A549 (cell line): ENCODE measurements at regions not wholly inside any gene's neighbourhood (a gene's known extent, or its start where the extent isn't known, plus 50 kb on each side); places are given as distances from the start of the nearest gene placed in this dataset.

ENCODE experiments used
- ATAC-seq, 2 experiments: fragments of 200-7000 bp in 1 of 2; fragments of >200 bp in 1 of 2; cut with Nextera tagmentation in 1 of 2; cut with Tn5 transposase in 1 of 2; 3 replicates each; pipeline versions ENCODE4 v1.8.0 to v1.9.1; 2018 to 2020; ENCODE audit warnings: mild to moderate bottlenecking in 1 of 2, moderate library complexity in 1 of 2
- CTCF ChIA-PET: fragments of 300-600 bp; sonication (Branson Sonifier 250); formaldehyde crosslinking; extraction: SDS; loops from one replicate; lab custom pipeline; 2021; ENCODE audit warnings: antibody characterized with exemption, inconsistent platforms; lab: Yijun Ruan, JAX
- POLR2A ChIA-PET: fragments of 350-600 bp; formaldehyde crosslinking; extraction: SDS; loops from one replicate; lab custom pipeline; 2021; ENCODE audit warnings: antibody characterized with exemption, inconsistent platforms; lab: Yijun Ruan, JAX
- DNase-seq, 2 experiments: peaks; one replicate each; pipeline versions ENCODE4 v3.0.0 to v3.0.0-alpha.2; 2011 to 2016; ENCODE audit warnings: low read depth in 1 of 2, low spot score in 1 of 2
- FAIRE-seq: peaks from 2 replicates; lab custom pipeline; 2011; peaks lifted over from hg19 to GRCh38; lab: Jason Lieb, UNC
- H3K27ac ChIP-seq, 2 experiments: fragments of >200 bp; sonication (Bioruptor Twin); formaldehyde crosslinking; 3 replicates each; pipeline ENCODE4 v1.5.1; 2016 to 2017
- H3K4me1 ChIP-seq: fragments of >200 bp; sonication (Bioruptor Twin); formaldehyde crosslinking; 3 replicates; pipeline ENCODE4 v1.6.1; 2016
- H3K4me2 ChIP-seq: fragments of >200 bp; sonication (Bioruptor Twin); formaldehyde crosslinking; 3 replicates; pipeline ENCODE4 v1.6.1; 2016
- H3K4me3 ChIP-seq: fragments of >200 bp; sonication (Bioruptor Twin); formaldehyde crosslinking; 3 replicates; pipeline ENCODE4 v1.5.1; 2016
- H3K9me3 ChIP-seq: fragments of >200 bp; sonication (Bioruptor Twin); formaldehyde crosslinking; 3 replicates; pipeline ENCODE4 v1.6.1; 2016
- ATOH8 ChIP-seq: fragments of 250-450 bp; sonication (Bioruptor Pico); IDR thresholded peaks from 2 replicates; pipeline ENCODE4 v1.5.0; 2020; ENCODE audit warnings: low read depth, mild to moderate bottlenecking, moderate library complexity
- BCL3 ChIP-seq: fragments of >200 bp; sonication (Bioruptor Twin); formaldehyde crosslinking; IDR thresholded peaks from 3 replicates; pipeline ENCODE4 v1.6.1; 2016
- BHLHE40 ChIP-seq: IDR thresholded peaks from 2 replicates; pipeline ENCODE4 v1.6.1; 2012; ENCODE audit warnings: low read depth, low read length, inconsistent platforms
- CBX2 ChIP-seq: fragments of 200-600 bp; sonication (generic); IDR thresholded peaks from 2 replicates; pipeline ENCODE4 v1.6.1; 2016; ENCODE audit warnings: low read depth, mild to moderate bottlenecking, borderline replicate concordance
- CHD4 ChIP-seq: fragments of 200-600 bp; sonication (generic); IDR thresholded peaks from 2 replicates; pipeline ENCODE4 v1.6.1; 2016; ENCODE audit warnings: antibody characterized with exemption, mild to moderate bottlenecking, borderline replicate concordance
- CTCF ChIP-seq: fragments of >200 bp; sonication (Bioruptor Twin); formaldehyde crosslinking; IDR thresholded peaks from 3 replicates; pipeline ENCODE4 v1.5.1; 2016
- EP300 ChIP-seq, 2 experiments: fragments of >200 bp; sonication (Bioruptor Twin); formaldehyde crosslinking; IDR thresholded peaks; 2 replicates in 1 of 2; 3 replicates in 1 of 2; pipeline ENCODE4 v1.6.1; 2016 to 2017
- ESRRA ChIP-seq: fragments of 150-350 bp; IDR thresholded peaks from 2 replicates; pipeline ENCODE4 v1.6.1; 2014; ENCODE audit warnings: mild to moderate bottlenecking, low read length, borderline replicate concordance
- FOSL2 ChIP-seq, 2 experiments: fragments of 450-650 bp in 1 of 2; fragments of >200 bp in 1 of 2; sonication (Bioruptor Twin) in 1 of 2; formaldehyde crosslinking; IDR thresholded peaks; 2 replicates each; pipeline versions ENCODE4 v1.5.0 to v1.6.1; 2016 to 2020; ENCODE audit warnings: mild to moderate bottlenecking in 1 of 2, moderate library complexity in 1 of 2
- GATA3 ChIP-seq: IDR thresholded peaks from 2 replicates; pipeline ENCODE4 v1.6.1; 2012; ENCODE audit warnings: borderline replicate concordance
- HDAC2 ChIP-seq: fragments of 200-600 bp; sonication (generic); IDR thresholded peaks from 2 replicates; pipeline ENCODE4 v1.6.1; 2016
- HES2 ChIP-seq: fragments of >200 bp; sonication (Bioruptor Twin); formaldehyde crosslinking; IDR thresholded peaks from 2 replicates; pipeline ENCODE4 v1.6.1; 2016
- HEYL ChIP-seq: fragments of 250-450 bp; sonication (Bioruptor Pico); IDR thresholded peaks from 2 replicates; pipeline ENCODE4 v1.8.0; 2021; ENCODE audit warnings: mild to moderate bottlenecking, moderate library complexity
- HOXB5 ChIP-seq: fragments of 250-450 bp; sonication (Bioruptor Pico); IDR thresholded peaks from 2 replicates; pipeline ENCODE4 v1.5.0; 2020; ENCODE audit warnings: mild to moderate bottlenecking, moderate library complexity
- JUN ChIP-seq, 2 experiments: fragments of >200 bp; sonication (Bioruptor Twin); formaldehyde crosslinking; IDR thresholded peaks; 2 replicates in 1 of 2; 3 replicates in 1 of 2; pipeline ENCODE4 v1.6.1; 2016 to 2017
- JUNB ChIP-seq: fragments of >200 bp; sonication (Bioruptor Twin); formaldehyde crosslinking; IDR thresholded peaks from 2 replicates; pipeline ENCODE4 v1.6.1; 2016
- MAFK ChIP-seq: fragments of 450-650 bp; IDR thresholded peaks from 2 replicates; pipeline ENCODE4 v1.6.1; 2014; ENCODE audit not compliant: partially characterized antibody
- MYC ChIP-seq: IDR thresholded peaks from 2 replicates; pipeline ENCODE4 v1.6.1; 2012; ENCODE audit warnings: mild to moderate bottlenecking, inconsistent platforms, low read length, improper control_type of control experiment, borderline replicate concordance
- NPAS2 ChIP-seq: fragments of 250-450 bp; sonication (Bioruptor Pico); IDR thresholded peaks from 2 replicates; pipeline ENCODE4 v1.8.0; 2022; ENCODE audit warnings: mild to moderate bottlenecking, moderate library complexity, borderline replicate concordance
- PBX3 ChIP-seq: IDR thresholded peaks from 2 replicates; pipeline ENCODE4 v1.6.1; 2012
- PHF8 ChIP-seq: fragments of 200-600 bp; sonication (generic); IDR thresholded peaks from 2 replicates; pipeline ENCODE4 v1.6.1; 2016; ENCODE audit warnings: low read depth, mild to moderate bottlenecking, antibody characterized with exemption, moderate library complexity, borderline replicate concordance
- POLR2A ChIP-seq: IDR thresholded peaks from 2 replicates; pipeline ENCODE4 v1.6.1; 2012; ENCODE audit warnings: mild to moderate bottlenecking, low read length
- POLR2AphosphoS2 ChIP-seq: conservative IDR thresholded peaks from 2 replicates; pipeline ENCODE4 v1.6.1; 2012; ENCODE audit warnings: low read length, improper control_type of control experiment, inconsistent platforms
- RARB ChIP-seq: fragments of 250-450 bp; sonication (Bioruptor Pico); IDR thresholded peaks from 2 replicates; pipeline ENCODE4 v1.8.0; 2021; ENCODE audit warnings: mild to moderate bottlenecking, moderate library complexity
- RCOR1 ChIP-seq: fragments of 150-350 bp; IDR thresholded peaks from 2 replicates; pipeline ENCODE4 v1.6.1; 2014; ENCODE audit warnings: antibody characterized with exemption, low read length, low read depth
- REST ChIP-seq: fragments of 200-600 bp; sonication (generic); IDR thresholded peaks from 2 replicates; pipeline ENCODE4 v1.6.1; 2016; ENCODE audit warnings: antibody characterized with exemption, mild to moderate bottlenecking, moderate library complexity
- RFX5 ChIP-seq: fragments of 450-650 bp; IDR thresholded peaks from 2 replicates; pipeline ENCODE4 v1.7.1; 2014; ENCODE audit warnings: antibody characterized with exemption, mild to moderate bottlenecking, moderate library complexity
- RNF2 ChIP-seq: fragments of 200-600 bp; sonication (generic); IDR thresholded peaks from 2 replicates; pipeline ENCODE4 v1.6.1; 2016; ENCODE audit warnings: low read depth, mild to moderate bottlenecking, antibody characterized with exemption, moderate library complexity, borderline replicate concordance
- SMC3 ChIP-seq: fragments of >200 bp; sonication (Bioruptor Twin); formaldehyde crosslinking; IDR thresholded peaks from 3 replicates; pipeline ENCODE4 v1.6.1; 2018; ENCODE audit warnings: inconsistent platforms
- SREBF2 ChIP-seq: fragments of 450-650 bp; IDR thresholded peaks from 2 replicates; pipeline ENCODE4 v1.6.1; 2014; ENCODE audit warnings: mild to moderate bottlenecking, moderate library complexity
- TFCP2L1 ChIP-seq: fragments of 250-450 bp; sonication (Bioruptor Pico); IDR thresholded peaks from 2 replicates; pipeline ENCODE4 v1.5.0; 2021; ENCODE audit warnings: mild to moderate bottlenecking
- TP53 ChIP-seq: fragments of 250-450 bp; sonication (Bioruptor Pico); IDR thresholded peaks from 2 replicates; pipeline ENCODE4 v1.5.0; 2021; ENCODE audit warnings: mild to moderate bottlenecking, moderate library complexity
- ZC3H11A ChIP-seq: fragments of 450-650 bp; IDR thresholded peaks from 2 replicates; pipeline ENCODE4 v1.6.1; 2014; ENCODE audit warnings: antibody characterized with exemption, mild to moderate bottlenecking
- ZFP36 ChIP-seq: fragments of 450-650 bp; IDR thresholded peaks from 2 replicates; pipeline ENCODE4 v1.6.1; 2014; ENCODE audit warnings: borderline replicate concordance; ENCODE audit not compliant: partially characterized antibody
- ZNF302 ChIP-seq: fragments of 250-450 bp; sonication (Bioruptor Pico); IDR thresholded peaks from 2 replicates; pipeline ENCODE4 v1.9.0; 2021; ENCODE audit warnings: inconsistent platforms, mild to moderate bottlenecking, moderate library complexity
- WGBS: methylation state at CpG from one replicate; pipeline ENCODE4 v1.1.6; 2017; ENCODE audit errors: missing lambda C conversion rate; 5-methylcytosine and 5-hydroxymethylcytosine counted together

- peak; percentile 99 to 100 for ATAC-seq
- peaks cover 10% of the 10 kb centered on the region; the same call in 2 of the 3 replicates for H3K9me3 ChIP-seq
- peaks cover 18% of the 10 kb centered on the region for H3K4me1 ChIP-seq
- H3K4me2 ChIP-seq, result peak overlapping the region; percentile 57
- CTCF ChIA-PET, result no interaction called here
- no peak for FAIRE-seq
- no peak overlapping the region for H3K4me3 ChIP-seq
- H3K27ac ChIP-seq, result peak overlapping the region; percentile 71 to 84; a peak in 5 of 6 replicates
- DNase-seq, result peak; percentile 21 to 89
- POLR2A ChIA-PET, result no interaction called here
- 10% methylated on average over 4 of the region's 4 CpGs for WGBS
- TF ChIP-seq RFX5 (no peak), ATOH8 (no peak), MAFK (no peak), JUN (IDR thresholded peaks at IDR 0.05) (peak; percentile 89 to 92; a peak in 4 of 5 replicates), SMC3 (peak; percentile 54), JUNB (peak; percentile 93), HES2 (peak; percentile 77), CTCF (0 out of 3 replicates have a peak, but pooled peaks have one; percentile 4), POLR2AphosphoS2 (no peak), FOSL2 (IDR thresholded peaks at IDR 0.05) (peak; percentile 90), FOSL2 (CRISPR knock-in tag; IDR thresholded peaks at IDR 0.05) (peak; percentile 93), PBX3 (no peak), BHLHE40 (no peak), ZNF302 (CRISPR knock-in tag) (no peak), CHD4 (no peak), TFCP2L1 (CRISPR knock-in tag) (no peak), HDAC2 (no peak), ZC3H11A (no peak), ESRRA (no peak), HOXB5 (CRISPR knock-in tag) (no peak), MYC (no peak), RARB (CRISPR knock-in tag) (peak; percentile 48; the same call in 1 of the 2 replicates), NPAS2 (CRISPR knock-in tag) (no peak), CBX2 (no peak), GATA3 (peak; percentile 70; the same call in 1 of the 2 replicates), PHF8 (no peak), REST (no peak), RNF2 (no peak), EP300 (IDR thresholded peaks at IDR 0.05) (peak; percentile 78 to 85; a peak in 3 of 5 replicates), HEYL (CRISPR knock-in tag) (no peak), ZFP36 (no peak), RCOR1 (no peak), TP53 (CRISPR knock-in tag) (no peak), BCL3 (peak; percentile 89; the same call in 2 of the 3 replicates), SREBF2 (no peak), POLR2A (no peak)
Observed at GRCh38 chr6:19472153-19472552, 365.0 kb upstream of the ID4 start.
